GM23338 (cell line): ENCODE measurements at regions not wholly inside any gene's neighbourhood (a gene's known extent, or its start where the extent isn't known, plus 50 kb on each side); places are given as distances from the start of the nearest gene placed in this dataset.

Experiments
- ATAC-seq: fragments of 200-7000 bp; cut with Tn5 transposase; 3 replicates; pipeline ENCODE4 v1.9.1; 2020
- DNase-seq: peaks from one replicate; pipeline ENCODE4 v3.0.0-alpha.2; 2015; ENCODE audit warnings: low spot score
- H2AFZ ChIP-seq: fragments of 200-600 bp; sonication (generic); 2 replicates; pipeline ENCODE4 v1.8.0; 2016; ENCODE audit warnings: antibody characterized with exemption, mild to moderate bottlenecking, moderate library complexity
- H3F3A ChIP-seq: fragments of 200-600 bp; sonication (generic); replicated peaks from 2 replicates; pipeline ENCODE4 v1.8.0; 2017; ENCODE audit warnings: antibody characterized with exemption, mixed run types, low read depth
- H3K27ac ChIP-seq: fragments of 200-600 bp; sonication (generic); 2 replicates; pipeline ENCODE4 v1.6.1; 2016; ENCODE audit warnings: low read depth
- H3K27me3 ChIP-seq: fragments of 200-600 bp; sonication (generic); 2 replicates; pipeline ENCODE4 v1.8.0; 2016; ENCODE audit warnings: mild to moderate bottlenecking, mixed run types, moderate library complexity; ENCODE audit not compliant: insufficient read depth
- H3K36me3 ChIP-seq: fragments of 200-600 bp; sonication (generic); 2 replicates; pipeline ENCODE4 v1.8.0; 2016; ENCODE audit warnings: mild to moderate bottlenecking; ENCODE audit not compliant: insufficient read depth
- H3K4me1 ChIP-seq: fragments of 200-600 bp; sonication (generic); 2 replicates; pipeline ENCODE4 v1.8.0; 2016; ENCODE audit warnings: mild to moderate bottlenecking, moderate library complexity; ENCODE audit not compliant: insufficient read depth
- H3K4me2 ChIP-seq: fragments of 200-600 bp; sonication (generic); 2 replicates; pipeline ENCODE4 v1.7.1; 2017; ENCODE audit warnings: mixed run types
- H3K4me3 ChIP-seq: fragments of 200-600 bp; sonication (generic); 2 replicates; pipeline ENCODE4 v1.6.1; 2016; ENCODE audit warnings: mixed run types
- H3K79me2 ChIP-seq: fragments of 200-600 bp; sonication (generic); replicated peaks from 2 replicates; pipeline ENCODE4 v1.8.0; 2017; ENCODE audit warnings: mild to moderate bottlenecking; ENCODE audit not compliant: insufficient read depth
- H3K9me2 ChIP-seq: fragments of 200-600 bp; sonication (generic); 2 replicates; pipeline ENCODE4 v1.8.0; 2017; ENCODE audit not compliant: insufficient read depth
- H4K20me1 ChIP-seq: fragments of 200-600 bp; sonication (generic); replicated peaks from 2 replicates; pipeline ENCODE4 v1.8.0; 2017; ENCODE audit warnings: mild to moderate bottlenecking; ENCODE audit not compliant: insufficient read depth
- H3K27ac Mint-ChIP-seq: 2 replicates; pipeline ENCODE4 v1.8.0; 2020; ENCODE audit warnings: inconsistent platforms, mild to moderate bottlenecking, moderate library complexity, mixed read lengths
- H3K27me3 Mint-ChIP-seq: 3 replicates; pipeline ENCODE4 v1.8.0; 2022; ENCODE audit warnings: low read depth, mild to moderate bottlenecking, moderate library complexity, mixed read lengths, inconsistent platforms; ENCODE audit not compliant: insufficient read depth, poor library complexity
- H3K36me3 Mint-ChIP-seq: 3 replicates; pipeline ENCODE4 v1.8.0; 2021; ENCODE audit warnings: low read depth, mild to moderate bottlenecking, inconsistent platforms, moderate library complexity, mixed read lengths
- H3K4me1 Mint-ChIP-seq: 3 replicates; pipeline ENCODE4 v1.8.0; 2020; ENCODE audit warnings: mild to moderate bottlenecking, inconsistent platforms, mixed read lengths
- H3K4me3 Mint-ChIP-seq: 3 replicates; pipeline ENCODE4 v1.8.0; 2021; ENCODE audit warnings: moderate library complexity, mild to moderate bottlenecking, inconsistent platforms, mixed read lengths
- H3K9me3 Mint-ChIP-seq: 3 replicates; pipeline ENCODE4 v1.8.0; 2020; ENCODE audit warnings: moderate library complexity, mild to moderate bottlenecking, inconsistent platforms, mixed read lengths
- CREB1 ChIP-seq: fragments of 250-450 bp; sonication (Bioruptor Pico); IDR thresholded peaks from 2 replicates; pipeline ENCODE4 v1.5.0; 2020; ENCODE audit warnings: low read depth, mild to moderate bottlenecking, moderate library complexity
- CTCF ChIP-seq, 2 experiments: fragments of 200-600 bp in 1 of 2; sonication (generic) in 1 of 2; conservative IDR thresholded peaks; 2 replicates each; pipeline versions ENCODE4 v1.5.1 to v1.6.1; 2016 to 2017; ENCODE audit warnings: antibody characterized with exemption in 2 of 2, low read depth in 2 of 2, mild to moderate bottlenecking in 2 of 2, moderate library complexity in 1 of 2
- ETS1 ChIP-seq: IDR thresholded peaks from 2 replicates; pipeline ENCODE4 v1.6.1; 2016; ENCODE audit warnings: antibody characterized with exemption
- EZH2phosphoT487 ChIP-seq: fragments of 200-600 bp; sonication (generic); IDR thresholded peaks from one replicate; pipeline ENCODE4 v1.8.1; 2018; ENCODE audit warnings: antibody characterized with exemption; ENCODE audit not compliant: unreplicated experiment
- JUNB ChIP-seq: IDR thresholded peaks from one replicate; pipeline ENCODE4 v1.6.1; 2016; ENCODE audit warnings: antibody characterized with exemption; ENCODE audit not compliant: unreplicated experiment
- NANOG ChIP-seq: IDR thresholded peaks from 2 replicates; pipeline ENCODE4 v1.6.1; 2016; ENCODE audit warnings: antibody characterized with exemption, borderline replicate concordance
- REST ChIP-seq: IDR thresholded peaks from one replicate; pipeline ENCODE4 v1.6.1; 2018; ENCODE audit warnings: antibody characterized with exemption; ENCODE audit not compliant: unreplicated experiment
- STAT1 ChIP-seq: IDR thresholded peaks from one replicate; pipeline ENCODE4 v1.6.1; 2016; ENCODE audit warnings: antibody characterized with exemption; ENCODE audit not compliant: unreplicated experiment
- ZNF114 ChIP-seq: fragments of 250-450 bp; sonication (Bioruptor Pico); IDR thresholded peaks from 2 replicates; pipeline ENCODE4 v1.5.0; 2020; ENCODE audit warnings: mild to moderate bottlenecking, moderate library complexity
- ZNF331 ChIP-seq: fragments of 250-450 bp; sonication (Bioruptor Pico); IDR thresholded peaks from 2 replicates; pipeline ENCODE4 v1.5.0; 2020; ENCODE audit warnings: low read depth, mild to moderate bottlenecking, moderate library complexity
- ZNF462 ChIP-seq: fragments of 250-450 bp; sonication (Bioruptor Pico); IDR thresholded peaks from 2 replicates; pipeline ENCODE4 v1.5.0; 2020; ENCODE audit warnings: mild to moderate bottlenecking, moderate library complexity

GRCh38 chr9:26504057-26504456, 388.5 kb downstream of the CAAP1 start:
- H3K36me3 Mint-ChIP-seq: no peaks in the 10 kb centered on the region
- no peak overlapping the region for H3K4me3 ChIP-seq
- TF ChIP-seq REST (no peak), ZNF114 (no peak), ZNF331 (CRISPR knock-in tag) (no peak), JUNB (no peak), ZNF462 (CRISPR knock-in tag) (no peak), CTCF (conservative IDR thresholded peaks at IDR 0.05; ENCODE audit: low read depth in 2 of 2) (no peak), EZH2phosphoT487 (no peak), NANOG (no peak), ETS1 (no peak), CREB1 (no peak), STAT1 (no peak)
- ATAC-seq (no peak), DNase-seq (no peak)
- H3K9me3 Mint-ChIP-seq: no peaks in the 10 kb centered on the region
- H3K4me3 Mint-ChIP-seq: no peak overlapping the region
- no peak overlapping the region for H3K4me2 ChIP-seq
- H3K27me3 ChIP-seq: no peaks in the 10 kb centered on the region
- no peaks in the 10 kb centered on the region for H3K4me1 ChIP-seq
- H3K27me3 Mint-ChIP-seq: no peaks in the 10 kb centered on the region
- H3K27ac ChIP-seq: no peak overlapping the region
- no peak overlapping the region for H2AFZ ChIP-seq
- no peak overlapping the region for H3K27ac Mint-ChIP-seq
- H3K36me3 ChIP-seq: no peaks in the 10 kb centered on the region
- no peaks in the 10 kb centered on the region for H3K79me2 ChIP-seq
- H3F3A ChIP-seq: no peaks in the 10 kb centered on the region
- H3K4me1 Mint-ChIP-seq: no peaks in the 10 kb centered on the region
- H4K20me1 ChIP-seq: no peaks in the 10 kb centered on the region
- H3K9me2 ChIP-seq: no peaks in the 10 kb centered on the region
